ENCODE measurements at regions not wholly inside any gene's neighbourhood (a gene's known extent, or its start where the extent isn't known, plus 50 kb on each side); places are given as distances from the start of the nearest gene placed in this dataset.
"Not testable (repeated sequence)": the region's sequence is repeated elsewhere in the genome, so short reads cannot be mapped to it uniquely, and the experiment has no call there.

DNA sequence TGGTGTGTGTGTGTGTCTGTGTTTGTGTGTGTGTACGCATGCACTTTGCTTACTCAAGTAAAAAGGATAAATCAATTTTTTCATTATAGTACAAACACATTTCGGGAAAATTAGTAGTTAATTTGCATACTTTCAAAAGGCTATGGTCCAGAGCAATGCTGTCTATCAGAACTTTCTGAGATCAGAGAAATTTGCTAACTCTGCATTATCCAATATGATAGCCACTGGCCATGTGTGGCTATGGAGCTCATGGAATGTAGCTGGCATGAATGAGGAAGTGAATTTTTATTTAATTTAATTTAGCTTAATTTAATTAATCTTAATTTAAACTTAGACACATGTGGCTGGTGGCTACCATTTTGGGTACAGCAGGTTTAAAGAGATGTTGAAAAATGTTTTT lies 289.6 kb downstream of the MAT2B start:
- no peak for DNase-seq

DNA sequence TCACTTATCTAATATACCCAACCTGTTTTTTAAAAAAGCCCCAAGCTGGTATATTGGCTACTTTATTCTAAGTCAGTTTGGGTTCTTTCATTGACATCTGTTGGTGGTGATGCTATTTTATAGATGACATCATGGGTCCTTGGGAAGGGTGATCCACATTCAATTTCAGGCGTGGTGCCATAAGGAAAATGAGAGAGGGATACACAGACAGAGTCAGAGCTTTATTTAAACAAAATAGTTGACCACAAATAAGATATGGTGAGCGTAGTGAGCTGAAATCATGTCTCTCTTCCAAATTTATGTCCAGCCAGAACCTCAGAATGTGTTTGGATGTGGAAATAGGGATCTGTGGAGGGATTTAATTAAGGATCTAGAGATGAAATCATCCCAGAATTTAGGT lies 302.4 kb downstream of the MAT2B start:
- DNase-seq, result no peak

DNA sequence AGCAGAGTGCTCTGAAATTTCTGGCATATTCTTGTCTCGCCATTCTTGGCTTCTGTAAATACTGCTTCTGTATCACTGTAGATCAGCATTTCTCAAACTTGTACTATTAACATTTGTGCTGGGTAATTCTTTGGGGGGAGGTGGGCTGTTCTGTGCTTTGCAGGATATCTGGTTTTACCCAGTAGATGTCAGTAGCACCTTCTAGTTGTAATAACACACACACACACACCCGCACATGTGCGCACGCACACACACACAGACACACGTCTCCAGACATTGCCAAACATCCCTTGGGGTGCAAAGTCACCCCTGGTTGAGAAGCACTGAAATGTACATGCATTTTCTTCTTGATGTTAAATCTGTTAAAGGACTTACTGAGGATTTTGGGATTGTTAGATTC lies 304.1 kb downstream of the MAT2B start:
- DNase-seq, result no peak

DNA sequence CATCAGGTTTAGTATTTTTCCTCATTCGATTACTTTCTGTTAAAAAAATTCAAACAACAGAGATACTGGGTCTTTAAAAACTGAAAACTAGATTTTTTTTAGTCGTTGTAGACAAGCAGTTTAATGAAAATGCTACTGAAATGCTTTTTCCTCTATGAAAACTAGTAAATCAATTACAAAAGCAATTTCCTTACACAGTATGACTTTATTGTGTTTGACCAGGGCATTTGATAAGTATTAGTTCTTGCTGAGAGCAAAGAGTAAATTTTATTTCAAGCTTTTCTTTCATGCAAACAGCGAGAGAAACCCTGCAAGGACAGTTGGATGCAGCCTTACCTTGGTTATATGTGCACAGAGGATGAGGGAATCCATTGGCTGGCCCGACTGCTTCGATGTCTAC lies 308.5 kb downstream of the MAT2B start:
- DNase-seq, result no peak

DNA sequence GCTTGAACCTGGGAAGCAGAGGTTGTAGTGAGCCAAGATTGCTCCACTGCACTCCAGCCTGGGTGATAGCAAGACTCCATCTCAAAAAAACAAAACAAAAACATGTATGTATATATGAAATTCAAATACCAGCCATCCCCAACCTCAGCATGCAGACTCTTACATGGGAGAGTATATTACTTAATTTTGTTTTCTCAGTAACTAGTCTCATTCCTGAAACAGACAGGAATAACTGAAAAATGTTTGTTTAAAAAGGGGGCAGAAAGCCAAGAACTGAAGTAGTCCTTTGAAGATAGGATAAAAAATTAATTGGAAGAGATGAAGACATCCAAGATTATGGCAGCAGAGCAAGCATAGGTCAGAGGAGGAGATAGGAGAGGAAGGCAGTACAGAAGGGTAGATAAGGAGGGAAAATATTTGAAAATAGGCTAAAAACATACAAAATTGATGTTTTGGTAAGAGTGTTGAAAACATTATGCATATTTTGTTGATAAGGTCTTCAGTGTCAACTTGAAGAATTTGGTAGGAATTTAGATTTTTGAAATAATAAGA lies 309.9 kb downstream of the MAT2B start:
- DNase-seq, result no peak

DNA sequence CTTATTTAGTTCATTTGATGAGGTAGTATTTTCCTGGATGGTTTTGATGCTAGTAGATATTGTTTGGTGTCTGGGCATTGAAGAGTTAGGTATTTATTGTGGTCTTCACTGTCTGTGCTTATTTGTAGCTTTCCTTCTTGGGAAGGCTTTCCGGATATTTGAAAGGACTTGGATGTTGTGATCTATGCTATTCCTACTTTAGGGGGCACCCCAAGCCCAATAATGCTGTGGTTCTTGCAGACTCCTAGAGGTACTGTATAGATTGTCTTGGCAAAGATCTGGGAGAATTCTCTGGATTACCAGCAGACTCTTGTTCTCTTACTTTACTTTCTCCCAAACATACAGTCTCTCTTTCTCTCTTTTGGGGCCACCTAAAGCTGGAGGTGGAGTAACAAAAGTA lies 315.7 kb downstream of the MAT2B start:
- DNase-seq, result no peak

DNA sequence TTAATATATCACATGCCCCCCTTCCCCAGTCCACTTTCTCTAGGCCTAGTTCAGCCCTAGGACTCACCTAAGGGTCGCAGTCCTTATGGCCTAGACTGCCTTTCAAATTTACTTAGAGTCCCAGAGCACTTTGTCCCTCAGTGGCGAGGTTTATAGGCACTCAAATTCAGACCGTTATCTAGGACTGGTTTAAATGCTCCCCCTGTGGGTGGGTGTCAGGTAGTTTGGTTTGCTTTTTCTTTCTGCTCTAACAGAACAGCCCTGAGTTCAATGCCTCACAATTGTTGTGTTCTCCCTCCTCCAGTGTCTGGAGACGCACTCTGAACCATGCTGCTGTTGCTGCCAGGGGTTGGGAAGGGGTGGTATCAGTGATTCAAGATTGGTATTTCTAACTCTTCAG lies 317.1 kb downstream of the MAT2B start:
- DNase-seq, result no peak

DNA sequence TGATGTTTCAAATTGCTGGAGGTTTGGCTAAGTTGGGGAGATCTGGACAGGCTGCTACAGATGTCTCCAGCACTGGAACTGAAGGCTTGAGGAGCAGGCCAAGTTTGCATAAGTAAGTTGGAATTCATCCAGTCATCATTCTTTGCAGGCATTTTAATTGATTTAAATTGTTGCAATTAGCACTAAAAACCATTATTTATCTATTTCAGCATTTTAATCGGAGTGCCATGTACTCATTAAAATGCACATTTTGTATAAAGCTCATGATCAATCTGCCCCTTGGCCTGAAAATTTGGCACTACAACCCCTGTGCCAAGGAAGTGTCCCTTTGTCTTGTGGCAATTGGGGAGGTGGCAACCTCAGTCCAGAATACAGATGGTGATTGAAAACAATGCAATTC lies 320.2 kb downstream of the MAT2B start:
- DNase-seq, result no peak

DNA sequence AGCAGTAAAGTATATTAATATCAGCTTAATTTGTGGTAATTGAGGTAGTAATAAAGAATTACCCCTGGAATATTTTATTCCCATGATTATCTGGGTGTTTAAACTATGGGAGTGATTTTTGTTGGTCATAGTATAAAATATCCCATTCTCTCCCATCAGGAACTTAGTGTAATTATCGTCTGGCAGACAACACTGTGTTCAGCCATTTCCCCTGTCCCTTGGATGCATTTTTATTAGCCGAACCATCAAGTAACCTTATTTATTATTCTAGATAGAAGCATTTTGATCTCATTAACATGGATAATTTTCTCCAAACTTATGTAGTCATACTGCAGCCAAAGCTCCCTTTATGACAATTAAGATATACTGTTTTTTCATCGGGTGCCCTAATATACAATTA lies 320.8 kb downstream of the MAT2B start:
- DNase-seq, result no peak

DNA sequence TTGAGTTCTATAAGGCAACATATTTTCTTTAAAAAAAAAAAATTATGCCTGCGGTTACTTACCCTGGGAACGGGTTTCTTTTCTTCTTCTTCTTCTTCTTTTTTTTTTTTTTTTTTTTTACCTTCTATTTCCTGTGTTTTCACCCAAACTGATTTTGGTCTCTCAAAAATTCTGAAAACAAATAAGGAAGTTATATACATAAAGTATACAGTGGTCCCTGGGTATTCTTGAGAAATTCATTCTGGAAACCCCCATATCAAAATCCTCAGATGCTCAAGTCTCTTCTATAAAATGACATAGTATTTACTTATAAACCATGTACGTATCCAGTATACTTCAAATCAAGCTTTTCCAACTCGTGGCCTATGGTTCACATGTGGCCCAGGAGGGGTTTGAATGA lies 326.7 kb downstream of the MAT2B start:
- no peak for DNase-seq

DNA sequence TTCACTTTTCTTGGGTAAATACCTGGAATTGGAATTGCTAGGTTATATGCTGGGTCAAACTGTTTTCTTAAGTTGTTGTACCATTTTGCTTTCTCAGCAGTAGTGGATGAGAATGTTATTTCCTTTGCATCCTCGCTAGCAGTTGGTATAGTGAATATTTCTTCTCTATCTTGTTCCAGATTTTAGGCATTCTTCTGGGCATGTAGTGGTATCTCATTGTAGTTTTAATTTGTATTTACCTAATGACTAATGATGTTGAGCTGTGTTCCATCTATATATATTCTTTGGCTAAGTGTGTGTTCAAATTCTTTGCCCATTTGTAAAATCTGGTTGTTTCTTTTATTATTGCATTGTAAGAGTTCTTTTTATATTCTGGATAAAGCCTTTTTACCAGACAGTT lies 333.3 kb downstream of the MAT2B start:
- DNase-seq, result no peak

DNA sequence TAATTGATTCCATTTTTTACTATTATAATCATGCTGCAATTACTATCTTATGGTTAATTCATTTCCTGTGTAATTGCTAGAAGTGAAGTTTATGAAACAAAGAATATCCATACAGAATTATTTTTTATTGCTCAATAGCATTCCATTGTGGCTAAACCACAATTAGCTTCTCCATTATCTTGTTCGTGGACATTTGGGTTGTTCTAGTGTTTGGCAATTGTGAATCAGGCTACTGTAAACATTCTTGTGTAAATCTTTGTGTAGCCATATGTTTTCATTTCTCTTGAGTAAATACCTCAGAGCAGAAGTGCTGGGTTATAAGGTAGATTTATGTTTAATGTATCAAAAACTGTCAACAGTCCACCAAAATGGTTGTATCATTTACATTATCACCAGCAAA lies 341.1 kb downstream of the MAT2B start:
- DNase-seq, result no peak

DNA sequence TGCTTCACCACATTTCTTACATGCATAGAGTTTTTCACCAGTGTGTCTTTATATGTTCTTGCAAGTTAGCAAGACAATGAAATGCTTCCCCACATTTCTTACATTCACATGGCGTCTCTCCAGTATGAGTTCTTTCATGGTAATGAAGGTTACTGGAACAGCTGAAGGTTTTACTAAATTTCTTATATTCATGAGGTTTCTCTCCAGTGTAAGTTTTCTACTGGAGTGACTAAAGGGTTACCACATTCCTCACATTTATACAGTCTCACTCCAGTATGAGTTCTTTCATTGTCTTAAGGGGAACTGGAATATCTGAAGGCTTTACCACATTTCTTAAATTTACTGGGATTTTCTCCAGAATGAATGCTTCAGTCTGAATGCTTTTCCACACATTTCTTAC lies 350.3 kb downstream of the MAT2B start:
- no peak for DNase-seq

DNA sequence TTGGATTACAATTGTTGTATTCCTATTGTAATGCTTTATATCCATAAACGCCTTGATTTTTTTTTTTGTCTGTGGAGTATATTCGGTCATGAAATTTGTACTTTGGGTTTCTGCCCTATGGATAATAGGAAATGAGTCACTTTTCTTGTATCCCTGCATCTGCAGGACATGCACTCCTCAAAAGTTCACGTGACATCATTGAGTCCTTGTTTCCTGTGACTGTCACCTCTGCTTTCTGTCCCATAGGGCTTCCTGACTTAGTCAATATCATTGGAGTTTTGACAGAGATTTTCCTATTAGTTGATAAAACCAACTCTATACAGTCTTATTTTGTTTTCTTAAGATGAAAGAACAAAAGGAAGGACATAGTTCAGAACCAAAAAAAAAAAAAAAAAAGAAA lies 356.3 kb downstream of the MAT2B start:
- no peak for DNase-seq

DNA sequence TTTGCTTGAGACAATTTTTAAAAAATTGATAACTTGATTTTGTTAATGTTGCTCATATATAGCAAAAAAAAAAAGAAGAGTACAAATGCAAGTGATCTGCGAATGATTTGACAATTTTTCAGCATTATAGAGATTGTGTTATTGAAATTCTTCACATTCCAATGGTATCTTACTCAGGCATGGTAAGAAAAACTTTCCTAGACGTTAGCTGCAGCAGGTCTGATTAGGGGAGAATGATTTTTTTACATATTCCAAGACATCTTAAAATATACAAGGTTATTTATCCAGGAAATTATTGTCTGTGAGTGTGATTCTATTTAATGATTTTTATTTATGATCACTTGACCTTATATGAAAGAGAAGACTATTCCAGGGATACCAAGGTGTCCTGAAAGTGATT lies 361.9 kb downstream of the MAT2B start:
- no peak for DNase-seq

DNA sequence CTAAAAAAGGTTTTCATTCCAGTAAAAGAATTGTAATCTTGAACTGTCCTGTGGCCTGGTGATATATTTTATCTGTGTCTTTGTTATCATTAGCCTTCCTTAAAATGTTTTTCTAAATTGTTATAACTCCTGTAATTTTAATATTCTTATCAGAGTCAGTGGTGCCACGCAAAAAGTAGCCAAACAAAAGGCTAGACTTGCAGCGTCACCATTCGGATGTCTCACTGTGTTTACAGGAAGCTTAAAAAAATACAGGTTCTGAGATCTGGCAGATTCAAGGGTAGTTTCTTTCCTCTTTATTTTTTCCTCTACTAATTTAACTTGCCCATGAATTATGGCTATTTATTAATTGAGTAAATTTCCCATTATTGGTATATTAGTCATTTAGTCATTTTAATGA lies 362.3 kb downstream of the MAT2B start:
- no peak for DNase-seq

DNA sequence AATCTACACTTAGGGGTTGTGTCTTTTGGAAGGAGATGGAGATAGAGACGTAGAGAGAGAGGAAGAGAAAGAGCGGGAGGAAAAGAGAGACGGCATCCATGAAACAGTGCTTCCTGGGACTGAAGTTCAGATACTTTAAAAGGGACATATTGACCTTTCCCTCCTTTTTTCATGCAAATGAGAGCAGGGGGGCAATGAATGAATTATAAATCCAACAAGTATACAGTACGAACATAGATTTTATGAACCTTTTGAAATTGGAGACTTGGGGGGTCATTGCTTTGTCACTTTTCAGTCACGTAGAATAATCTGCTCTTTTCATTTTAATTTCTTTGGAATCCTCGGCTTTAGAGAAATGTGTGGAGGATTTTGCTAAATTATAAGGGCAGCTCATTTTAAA lies 364.2 kb downstream of the MAT2B start:
- DNase-seq, result no peak

DNA sequence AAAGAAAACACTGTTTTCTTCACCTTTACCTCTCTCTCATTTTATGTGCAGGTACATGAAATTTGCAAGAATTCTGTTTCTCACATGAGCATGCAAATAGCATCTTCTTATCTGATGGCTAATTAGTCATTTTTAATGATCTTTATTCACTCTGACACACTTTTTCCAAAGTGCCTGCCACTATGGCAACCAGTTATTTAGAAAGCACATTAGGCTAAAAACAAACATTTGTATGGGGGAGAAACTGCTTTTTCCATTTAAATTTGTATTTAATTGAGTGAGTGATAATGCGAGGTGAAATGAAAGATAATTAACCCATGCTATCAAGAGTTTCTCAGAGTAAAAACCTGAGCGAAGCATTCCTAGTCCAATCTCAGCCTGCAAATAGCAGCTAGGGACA lies 365.0 kb downstream of the MAT2B start:
- DNase-seq, result no peak

DNA sequence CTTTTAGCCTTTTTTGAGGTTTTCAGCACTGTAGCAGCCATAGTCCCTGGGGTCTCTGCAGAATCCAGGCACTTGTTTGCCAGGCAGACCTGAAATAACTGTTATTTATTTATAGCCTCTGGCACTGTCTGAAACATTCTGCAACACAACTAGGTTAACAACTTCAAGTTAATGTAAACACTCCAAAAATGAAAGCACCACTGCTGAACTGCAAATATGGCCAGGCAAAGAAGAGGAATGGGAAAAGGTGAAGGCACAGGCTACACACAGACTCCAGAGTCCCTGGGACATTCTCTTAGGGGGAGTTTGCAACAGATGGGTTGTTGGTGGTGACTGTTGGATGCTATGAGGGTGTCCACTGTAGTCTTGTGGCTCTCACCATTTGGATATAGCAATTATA lies 369.0 kb downstream of the MAT2B start:
- DNase-seq, result no peak

DNA sequence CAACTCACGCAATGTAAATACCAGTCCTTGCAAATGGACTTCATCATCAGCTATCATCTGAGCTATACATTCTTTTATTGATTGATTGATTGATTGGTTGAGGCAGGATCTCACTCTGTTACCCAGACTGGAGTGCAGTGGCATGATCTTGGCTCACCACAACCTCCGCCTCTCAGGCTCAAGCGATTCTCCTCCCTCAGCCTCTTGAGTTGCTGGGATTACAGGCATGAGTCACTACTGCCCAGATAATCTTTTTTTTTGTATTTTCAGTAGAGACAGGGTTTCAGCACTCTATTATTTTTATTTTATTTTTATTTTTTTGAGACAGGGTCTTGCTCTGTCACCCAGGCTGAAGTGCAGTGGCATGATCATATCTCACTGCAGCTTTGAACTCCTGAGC lies 369.5 kb downstream of the MAT2B start:
- DNase-seq, result not testable (repeated sequence)

DNA sequence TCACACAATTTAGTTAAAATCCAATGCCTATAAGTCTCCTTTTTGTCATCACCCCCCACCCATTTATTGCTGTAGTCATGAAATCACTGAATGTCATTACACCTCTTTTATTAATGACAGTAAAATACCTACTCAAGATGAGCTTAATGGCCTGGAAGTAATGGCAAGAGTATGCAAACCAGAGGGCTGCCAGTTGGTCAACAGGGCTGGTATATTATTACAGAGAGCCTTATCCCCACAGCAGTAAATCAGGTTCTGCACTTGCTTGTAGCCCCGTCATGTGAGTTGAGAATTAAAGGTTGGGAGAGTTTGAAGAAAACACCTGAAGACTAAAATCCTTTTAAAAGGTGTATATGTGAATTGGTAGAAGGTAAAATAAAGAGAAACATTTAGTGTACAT lies 372.4 kb downstream of the MAT2B start:
- DNase-seq, result no peak

DNA sequence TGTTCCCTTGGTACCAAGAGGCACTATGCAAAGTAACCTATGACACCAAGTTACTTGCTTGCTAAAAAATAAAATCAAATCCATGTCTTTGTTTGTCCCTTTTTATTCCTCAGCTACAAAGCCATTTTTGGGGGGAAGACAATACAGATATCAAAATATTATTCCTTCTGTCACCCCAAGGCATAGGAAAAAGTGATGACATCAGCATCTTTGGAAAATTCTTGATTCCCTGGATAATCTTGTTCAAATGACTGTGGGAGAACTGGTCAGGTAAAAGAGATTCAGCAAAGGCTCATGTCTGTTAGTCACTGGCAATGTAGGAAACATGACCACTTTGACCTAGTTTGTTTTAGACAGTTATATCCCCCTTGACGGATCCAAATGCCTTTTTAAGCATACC lies 373.1 kb downstream of the MAT2B start:
- no peak for DNase-seq

DNA sequence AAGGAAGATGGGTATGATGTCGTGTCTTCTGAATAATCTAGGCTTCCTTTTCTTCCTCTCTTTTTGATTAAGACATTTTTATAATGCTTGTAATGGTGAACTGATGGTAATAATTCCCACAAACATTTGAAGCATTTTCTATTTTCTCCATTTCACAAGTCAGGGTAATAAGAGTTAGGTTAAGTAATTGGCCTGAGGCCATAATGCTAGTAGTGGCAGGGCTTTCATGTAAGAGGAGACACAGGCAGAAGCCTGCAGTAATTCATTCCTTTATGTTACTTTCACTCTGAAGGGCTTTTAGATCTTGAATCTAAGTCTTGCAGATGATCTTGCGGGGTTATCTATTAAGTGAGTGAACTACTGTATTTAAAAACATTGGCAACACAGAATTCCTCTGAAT lies 374.9 kb downstream of the MAT2B start:
- DNase-seq, result no peak

DNA sequence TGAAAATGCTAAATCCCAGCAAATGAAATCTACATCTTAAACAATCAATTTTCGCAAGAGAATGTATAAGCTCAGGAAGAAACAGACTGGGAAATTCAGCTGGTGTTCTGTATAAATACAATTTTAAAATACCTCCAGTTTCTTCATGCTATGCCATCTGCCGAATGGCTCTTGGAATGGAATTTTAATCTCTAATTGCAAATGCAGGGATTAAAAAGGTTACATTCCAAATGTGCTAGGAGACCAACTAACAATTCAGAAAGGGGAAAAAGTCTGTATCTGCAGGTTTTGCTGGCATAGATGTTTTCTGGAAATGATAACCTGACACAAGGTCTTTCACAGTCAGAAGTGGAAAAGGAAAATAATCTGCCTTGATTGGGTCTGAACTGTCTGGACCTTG lies 379.7 kb downstream of the MAT2B start:
- DNase-seq, result no peak

DNA sequence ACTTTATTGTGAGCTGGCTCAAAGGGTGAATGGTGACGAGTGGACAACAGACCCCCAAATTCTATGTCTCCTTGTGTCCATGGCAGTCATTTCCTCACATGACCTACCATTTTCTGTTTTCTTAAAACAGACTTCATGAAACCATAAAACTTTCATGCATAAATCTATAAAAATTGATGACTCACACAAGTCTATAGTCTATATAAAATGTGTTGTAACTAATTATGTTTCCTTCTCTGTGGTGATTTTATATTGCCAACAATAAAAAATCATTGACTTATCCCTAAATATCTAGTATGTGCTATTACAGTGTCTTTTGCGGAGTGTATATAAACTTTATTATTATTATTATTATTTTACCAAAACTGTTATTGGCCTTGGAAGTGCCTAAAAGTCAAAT lies 382.4 kb downstream of the MAT2B start:
- DNase-seq, result no peak

DNA sequence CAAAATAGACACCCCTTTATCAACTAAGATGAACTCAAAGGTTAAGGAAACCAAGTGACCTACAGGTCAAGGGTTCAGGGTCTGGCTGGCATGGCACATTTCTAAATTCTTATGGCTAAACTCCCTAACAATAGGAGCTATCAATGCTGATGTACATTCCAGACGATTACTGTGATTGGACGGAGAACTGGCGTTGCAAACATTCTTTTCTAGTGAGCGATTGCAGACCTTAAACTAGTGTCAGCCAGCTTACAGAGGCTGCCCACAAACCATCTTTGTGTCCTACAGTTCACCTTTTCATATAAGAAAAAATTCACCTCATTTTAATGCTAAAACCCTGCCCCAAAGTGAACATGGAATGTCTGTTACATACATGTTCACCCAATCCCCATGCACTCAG lies 382.9 kb downstream of the MAT2B start:
- DNase-seq, result no peak
